ENCODE measurements at regions not wholly inside any gene's neighbourhood (a gene's known extent, or its start where the extent isn't known, plus 50 kb on each side); places are given as distances from the start of the nearest gene placed in this dataset.

DNA sequence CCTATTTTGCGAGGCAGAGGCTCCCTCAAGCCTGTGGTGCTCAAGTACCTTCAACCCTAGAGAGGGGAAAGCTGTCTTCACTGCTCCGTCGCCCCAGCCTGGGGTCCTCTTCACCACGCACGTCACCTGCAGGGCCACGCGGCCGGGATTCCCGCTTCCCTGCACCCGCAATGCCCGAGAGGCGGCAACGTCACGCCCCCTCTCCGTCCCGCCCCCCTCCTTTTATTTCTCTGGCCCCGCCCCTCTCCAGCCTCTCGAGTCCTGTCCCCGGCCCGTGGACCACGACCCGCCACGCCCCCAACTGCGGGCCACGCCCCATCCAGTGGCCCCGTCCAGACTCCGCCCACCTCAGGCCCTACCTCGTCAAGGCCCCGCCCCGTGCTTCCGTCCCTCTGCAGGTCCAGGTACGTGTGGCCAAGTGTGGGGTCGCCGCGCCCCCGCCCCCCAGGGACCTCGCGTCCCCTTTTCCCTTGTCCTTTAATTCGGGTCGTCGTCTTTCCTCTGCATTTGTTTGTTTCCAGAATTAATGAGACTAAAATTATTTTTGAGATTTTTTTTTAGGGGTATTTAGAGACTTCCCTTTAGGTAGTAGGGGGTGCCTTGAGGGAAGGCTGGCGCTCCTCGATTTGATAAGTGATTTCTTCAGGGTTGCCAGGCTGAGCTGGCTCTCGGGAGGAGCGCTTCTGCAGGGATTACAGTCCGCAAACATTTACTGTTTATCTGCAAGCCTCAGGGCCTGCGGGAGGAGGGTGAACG, 69.8 kb upstream of the BAIAP2L1 start:
- 7 to 8% methylated on average over 38 to 48 of the region's 48 CpGs for WGBS, 2 donors
- no peak for DNase-seq (ENCODE audit: low spot score in 2 of 2)
- H3K36me3 ChIP-seq: no peaks in the 10 kb centered on the region
- H3K27ac ChIP-seq: no peak overlapping the region
- peaks cover 0 to 20% of the 10 kb centered on the region in 2 donors for H3K27me3 ChIP-seq
- H3K4me1 ChIP-seq: peaks cover 0 to 8% (median 0%) of the 10 kb centered on the region in 4 donors
- TF ChIP-seq, protein P1, sequence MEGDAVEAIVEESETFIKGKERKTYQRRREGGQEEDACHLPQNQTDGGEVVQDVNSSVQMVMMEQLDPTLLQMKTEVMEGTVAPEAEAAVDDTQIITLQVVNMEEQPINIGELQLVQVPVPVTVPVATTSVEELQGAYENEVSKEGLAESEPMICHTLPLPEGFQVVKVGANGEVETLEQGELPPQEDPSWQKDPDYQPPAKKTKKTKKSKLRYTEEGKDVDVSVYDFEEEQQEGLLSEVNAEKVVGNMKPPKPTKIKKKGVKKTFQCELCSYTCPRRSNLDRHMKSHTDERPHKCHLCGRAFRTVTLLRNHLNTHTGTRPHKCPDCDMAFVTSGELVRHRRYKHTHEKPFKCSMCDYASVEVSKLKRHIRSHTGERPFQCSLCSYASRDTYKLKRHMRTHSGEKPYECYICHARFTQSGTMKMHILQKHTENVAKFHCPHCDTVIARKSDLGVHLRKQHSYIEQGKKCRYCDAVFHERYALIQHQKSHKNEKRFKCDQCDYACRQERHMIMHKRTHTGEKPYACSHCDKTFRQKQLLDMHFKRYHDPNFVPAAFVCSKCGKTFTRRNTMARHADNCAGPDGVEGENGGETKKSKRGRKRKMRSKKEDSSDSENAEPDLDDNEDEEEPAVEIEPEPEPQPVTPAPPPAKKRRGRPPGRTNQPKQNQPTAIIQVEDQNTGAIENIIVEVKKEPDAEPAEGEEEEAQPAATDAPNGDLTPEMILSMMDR (IDR thresholded peaks at IDR 0.05): no peak
- TF ChIP-seq EP300 (IDR thresholded peaks at IDR 0.05): no peak
- TF ChIP-seq POLR2A (IDR thresholded peaks at IDR 0.05): no peak
- no peak overlapping the region for H3K4me3 ChIP-seq
- H3K9me3 ChIP-seq: peaks cover 0 to 30% (median 0%) of the 10 kb centered on the region in 4 donors

DNA sequence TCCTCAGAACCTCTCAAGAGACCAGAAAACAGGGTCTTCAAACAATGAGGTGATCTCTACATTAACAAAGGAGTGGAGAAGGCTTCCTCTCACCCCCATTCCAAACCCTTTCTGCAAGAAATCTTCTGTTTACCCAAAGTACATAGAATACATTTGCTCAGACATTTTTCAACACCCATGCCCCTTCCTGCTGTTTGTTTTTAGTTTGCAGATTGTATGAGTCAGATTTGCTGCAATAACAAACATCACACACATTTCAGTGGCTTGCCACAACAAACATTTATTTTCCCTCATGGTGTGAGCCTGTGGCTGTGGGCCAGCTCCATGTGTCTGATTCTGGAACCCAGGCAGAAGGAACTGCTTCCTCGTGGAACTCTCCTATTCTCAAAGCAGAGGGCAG, 68.2 kb upstream of the BAIAP2L1 start:
- H3K36me3 ChIP-seq: no peaks in the 10 kb centered on the region
- peaks cover 0 to 8% (median 0%) of the 10 kb centered on the region in 4 donors for H3K4me1 ChIP-seq
- no peak overlapping the region for H3K27ac ChIP-seq
- peaks cover 0 to 30% (median 0%) of the 10 kb centered on the region in 4 donors for H3K9me3 ChIP-seq
- no peak for DNase-seq (ENCODE audit: low spot score in 2 of 2)
- WGBS, 2 donors: 77 to 83% methylated on average over 1 of the region's 1 CpG
- peaks cover 0 to 20% of the 10 kb centered on the region in 2 donors for H3K27me3 ChIP-seq
- TF ChIP-seq POLR2A (IDR thresholded peaks at IDR 0.05): no peak
- TF ChIP-seq, protein P1 (IDR thresholded peaks at IDR 0.05): no peak
- TF ChIP-seq EP300 (IDR thresholded peaks at IDR 0.05): no peak
- H3K4me3 ChIP-seq: no peak overlapping the region

DNA sequence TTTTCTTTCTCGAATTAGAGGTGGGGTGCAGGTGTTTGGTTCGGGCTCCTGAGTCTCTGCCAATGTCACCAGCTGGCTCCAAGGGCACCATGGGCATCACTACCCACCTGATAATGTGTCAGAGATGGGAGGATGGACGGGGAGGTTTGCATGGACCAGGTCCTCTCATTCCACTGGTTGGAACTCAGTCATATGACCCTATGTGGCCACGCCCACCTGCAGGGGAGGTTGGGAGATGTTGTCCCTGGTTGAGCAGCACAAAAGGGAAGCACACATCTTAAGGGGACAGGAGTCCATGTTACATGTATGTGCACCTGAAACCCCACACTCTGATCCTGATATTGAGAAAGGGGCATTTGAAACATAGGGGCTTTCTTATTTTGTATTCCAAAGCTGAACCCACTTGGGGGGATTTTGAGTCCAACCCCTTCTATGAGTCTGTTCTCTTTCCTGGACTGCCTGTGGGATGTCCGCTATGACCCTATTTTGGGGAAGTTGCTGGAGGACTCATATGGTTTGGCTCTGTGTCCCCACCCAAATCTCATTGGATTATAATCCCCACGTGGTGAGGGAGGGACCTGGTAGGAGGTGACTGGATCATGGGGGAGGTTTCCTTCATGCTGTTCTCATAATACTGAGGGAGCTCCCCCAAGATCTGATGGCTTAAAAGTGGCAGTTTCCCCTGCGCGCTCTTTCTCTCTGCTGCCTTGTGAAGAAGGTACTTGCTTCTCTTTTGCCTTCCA, 66.9 kb upstream of the BAIAP2L1 start:
- H3K9me3 ChIP-seq: peaks cover 0 to 30% (median 0%) of the 10 kb centered on the region in 4 donors
- WGBS, 2 donors: 78 to 81% methylated on average over 8 of the region's 8 CpGs
- no peak for DNase-seq (ENCODE audit: low spot score in 2 of 2)
- TF ChIP-seq EP300 (IDR thresholded peaks at IDR 0.05): no peak
- TF ChIP-seq, protein P1 (IDR thresholded peaks at IDR 0.05): no peak
- TF ChIP-seq POLR2A (IDR thresholded peaks at IDR 0.05): no peak
- H3K36me3 ChIP-seq: no peaks in the 10 kb centered on the region
- no peak overlapping the region for H3K4me3 ChIP-seq
- peaks cover 0 to 20% of the 10 kb centered on the region in 2 donors for H3K27me3 ChIP-seq
- H3K4me1 ChIP-seq: peaks cover 0 to 8% (median 0%) of the 10 kb centered on the region in 4 donors
- no peak overlapping the region for H3K27ac ChIP-seq

DNA sequence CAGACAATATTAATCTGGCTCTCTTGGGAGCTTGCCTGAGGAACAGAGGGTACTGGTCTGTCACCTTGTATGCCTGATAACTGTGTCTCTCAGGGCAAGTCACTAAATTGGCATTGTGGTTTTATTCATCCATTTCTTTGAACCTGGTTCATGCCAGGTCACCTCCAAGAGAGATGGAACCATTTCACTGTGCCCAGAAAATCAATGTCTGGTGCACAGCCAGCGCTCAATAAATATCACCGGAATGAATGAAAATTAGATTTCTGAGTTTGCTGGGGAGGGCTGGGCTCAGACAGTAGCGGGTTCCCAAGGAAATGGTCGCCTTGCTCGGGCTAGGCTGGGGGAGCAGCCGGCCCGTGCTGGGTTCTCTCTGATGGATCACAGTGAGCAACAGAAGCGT, 64.1 kb upstream of the BAIAP2L1 start:
- Histone ChIP-seq H3K4me1 (no peaks in the 10 kb centered on the region), H3K36me3 (no peaks in the 10 kb centered on the region), H3K9me3 (peaks cover 0 to 23% (median 0%) of the 10 kb centered on the region in 4 donors), H3K27me3 (peaks cover 0 to under 1% of the 10 kb centered on the region in 2 donors), H3K27ac (no peak overlapping the region), H3K4me3 (no peak overlapping the region)
- 76 to 90% methylated on average over 8 of the region's 8 CpGs for WGBS, 2 donors
- TF ChIP-seq, protein P1 (IDR thresholded peaks at IDR 0.05): no peak
- TF ChIP-seq POLR2A (IDR thresholded peaks at IDR 0.05): no peak
- TF ChIP-seq EP300 (IDR thresholded peaks at IDR 0.05): no peak
- no peak for DNase-seq (ENCODE audit: low spot score in 2 of 2)

DNA sequence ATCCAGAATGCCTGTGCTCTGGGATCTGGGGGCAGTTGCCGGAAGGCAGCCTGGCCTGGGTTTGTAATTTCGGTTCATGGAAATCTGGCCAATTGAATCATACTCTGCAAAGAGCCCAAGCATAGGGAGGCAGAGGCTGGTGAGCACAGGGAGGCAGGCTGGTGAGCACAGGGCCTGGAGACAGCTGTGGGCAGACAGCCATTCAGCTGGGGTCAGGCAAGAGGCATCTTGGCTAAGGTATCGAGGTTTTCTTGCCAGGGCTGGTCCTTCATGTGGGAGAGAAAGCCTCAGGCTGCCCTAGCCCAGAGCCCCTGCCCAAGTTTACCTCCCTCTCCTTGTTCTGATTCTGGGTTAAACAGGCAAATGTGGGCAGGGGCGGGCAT, 63.7 kb upstream of the BAIAP2L1 start:
- Histone ChIP-seq H3K27me3 (no peaks in the 10 kb centered on the region), H3K4me1 (no peaks in the 10 kb centered on the region), H3K36me3 (no peaks in the 10 kb centered on the region), H3K27ac (no peak overlapping the region), H3K9me3 (peaks cover 0 to 19% (median 0%) of the 10 kb centered on the region in 4 donors), H3K4me3 (no peak overlapping the region)
- WGBS, 2 donors: 80 to 85% methylated on average over 3 to 4 of the region's 4 CpGs
- DNase-seq (ENCODE audit: low spot score in 2 of 2): no peak
- TF ChIP-seq, protein P1 (IDR thresholded peaks at IDR 0.05): no peak
- TF ChIP-seq POLR2A (IDR thresholded peaks at IDR 0.05): no peak
- TF ChIP-seq EP300 (IDR thresholded peaks at IDR 0.05): no peak

Data from tibial nerve (tissue), 4 donors.